OCI-LY7 (cell line): ENCODE measurements at regions not wholly inside any gene's neighbourhood (a gene's known extent, or its start where the extent isn't known, plus 50 kb on each side); places are given as distances from the start of the nearest gene placed in this dataset.

Source experiments
- EZH2phosphoT487 ChIP-seq: fragments of 200-600 bp; sonication (generic); IDR thresholded peaks from 2 replicates; pipeline ENCODE4 v1.6.1; 2018; ENCODE audit warnings: low read depth, borderline replicate concordance, mild to moderate bottlenecking, mixed run types, antibody characterized with exemption, low read length, moderate library complexity, mixed read lengths
- TF ChIP-seq, protein P1 (sequence below): fragments of 200-600 bp; sonication (generic); conservative IDR thresholded peaks from 2 replicates; pipeline ENCODE4 v1.5.1; 2014; ENCODE audit warnings: mild to moderate bottlenecking, antibody characterized with exemption, low read length, moderate library complexity, mixed read lengths

DNA sequence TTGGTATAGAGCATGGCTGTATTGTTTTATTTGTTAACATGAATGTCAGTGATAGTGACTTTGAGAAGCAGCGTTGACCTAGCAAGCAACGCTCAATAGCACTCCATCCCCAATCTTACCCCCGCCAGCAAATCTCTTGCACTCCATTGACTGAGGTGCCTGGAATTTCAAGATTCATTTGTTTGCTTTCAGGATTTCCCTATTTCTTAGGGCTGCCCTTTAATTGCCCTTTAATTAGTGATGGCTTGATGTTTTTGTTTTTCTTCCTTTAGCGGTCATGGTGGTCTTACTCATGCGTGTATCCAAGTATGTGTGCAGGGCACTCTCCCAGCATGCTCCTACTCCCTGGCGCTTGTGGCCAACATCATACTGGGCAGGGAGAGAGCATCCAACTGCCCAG, 216.8 kb upstream of the TBL1XR1 start:
- TF ChIP-seq, protein P1, sequence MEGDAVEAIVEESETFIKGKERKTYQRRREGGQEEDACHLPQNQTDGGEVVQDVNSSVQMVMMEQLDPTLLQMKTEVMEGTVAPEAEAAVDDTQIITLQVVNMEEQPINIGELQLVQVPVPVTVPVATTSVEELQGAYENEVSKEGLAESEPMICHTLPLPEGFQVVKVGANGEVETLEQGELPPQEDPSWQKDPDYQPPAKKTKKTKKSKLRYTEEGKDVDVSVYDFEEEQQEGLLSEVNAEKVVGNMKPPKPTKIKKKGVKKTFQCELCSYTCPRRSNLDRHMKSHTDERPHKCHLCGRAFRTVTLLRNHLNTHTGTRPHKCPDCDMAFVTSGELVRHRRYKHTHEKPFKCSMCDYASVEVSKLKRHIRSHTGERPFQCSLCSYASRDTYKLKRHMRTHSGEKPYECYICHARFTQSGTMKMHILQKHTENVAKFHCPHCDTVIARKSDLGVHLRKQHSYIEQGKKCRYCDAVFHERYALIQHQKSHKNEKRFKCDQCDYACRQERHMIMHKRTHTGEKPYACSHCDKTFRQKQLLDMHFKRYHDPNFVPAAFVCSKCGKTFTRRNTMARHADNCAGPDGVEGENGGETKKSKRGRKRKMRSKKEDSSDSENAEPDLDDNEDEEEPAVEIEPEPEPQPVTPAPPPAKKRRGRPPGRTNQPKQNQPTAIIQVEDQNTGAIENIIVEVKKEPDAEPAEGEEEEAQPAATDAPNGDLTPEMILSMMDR, result no peak
- TF ChIP-seq EZH2phosphoT487, result no peak
